ENCODE measurements at regions not wholly inside any gene's neighbourhood (a gene's known extent, or its start where the extent isn't known, plus 50 kb on each side); places are given as distances from the start of the nearest gene placed in this dataset.

GRCh38 chr3:132898141-132898540 lies 140.1 kb upstream of the TMEM108 start:
- Mint-ChIP-seq H3K27me3 (no peaks in the 10 kb centered on the region), H3K4me1 (no peaks in the 10 kb centered on the region), H3K9me3 (peaks cover 0 to 6% (median 0%) of the 10 kb centered on the region in 7 donors), H3K36me3 (no peaks in the 10 kb centered on the region), H3K27ac (no peak overlapping the region), H3K4me3 (no peak overlapping the region)
- H3K36me3 ChIP-seq (ENCODE audit: control insufficient read depth, insufficient read depth, low read length) = no peaks in the 10 kb centered on the region
- no peaks in the 10 kb centered on the region for H3K9me3 ChIP-seq (ENCODE audit: control insufficient read depth in 2 of 2, low read length in 2 of 2)
- H3K4me3 ChIP-seq (ENCODE audit: low read depth, low read length) = no peak overlapping the region
- no peak overlapping the region for H3K27ac ChIP-seq (ENCODE audit: insufficient read depth, low read length, poor library complexity, severe bottlenecking)
- H3K27me3 ChIP-seq (ENCODE audit: control insufficient read depth, insufficient read depth, low read length) = no peaks in the 10 kb centered on the region
- ATAC-seq (ENCODE audit: low read depth in 2 of 2) (no peak), DNase-seq (no peak)
- no peaks in the 10 kb centered on the region for H3K4me1 ChIP-seq (ENCODE audit: control insufficient read depth, insufficient read depth, low read length, poor library complexity, severe bottlenecking)

- H3K27ac ChIP-seq (ENCODE audit: insufficient read depth, low read length, poor library complexity, severe bottlenecking) = no peak overlapping the region
- no peak overlapping the region for H3K27ac Mint-ChIP-seq
- H3K4me1 ChIP-seq (ENCODE audit: control insufficient read depth, insufficient read depth, low read length, poor library complexity, severe bottlenecking) = no peaks in the 10 kb centered on the region
- no peaks in the 10 kb centered on the region for H3K9me3 ChIP-seq (ENCODE audit: control insufficient read depth in 2 of 2, low read length in 2 of 2)
- ATAC-seq (ENCODE audit: low read depth in 2 of 2) = no peak
- H3K36me3 Mint-ChIP-seq = no peaks in the 10 kb centered on the region
- no peak for DNase-seq
- no peak overlapping the region for H3K4me3 Mint-ChIP-seq
- no peaks in the 10 kb centered on the region for H3K27me3 Mint-ChIP-seq
- H3K9me3 Mint-ChIP-seq = peaks cover 0 to 6% (median 1%) of the 10 kb centered on the region in 7 donors
- H3K36me3 ChIP-seq (ENCODE audit: control insufficient read depth, insufficient read depth, low read length) = no peaks in the 10 kb centered on the region
- no peaks in the 10 kb centered on the region for H3K4me1 Mint-ChIP-seq
- no peak overlapping the region for H3K4me3 ChIP-seq (ENCODE audit: low read depth, low read length)
- no peaks in the 10 kb centered on the region for H3K27me3 ChIP-seq (ENCODE audit: control insufficient read depth, insufficient read depth, low read length)
These were observed 145.2 kb upstream of the TMEM108 start for GRCh38 chr3:132892956-132893355.

- H3K27me3 Mint-ChIP-seq = no peaks in the 10 kb centered on the region
- no peaks in the 10 kb centered on the region for H3K27me3 ChIP-seq (ENCODE audit: control insufficient read depth, insufficient read depth, low read length)
- ATAC-seq (ENCODE audit: low read depth in 2 of 2) (no peak), DNase-seq (no peak)
- peaks cover 0 to 4% (median 0%) of the 10 kb centered on the region in 7 donors for H3K9me3 Mint-ChIP-seq
- no peaks in the 10 kb centered on the region for H3K36me3 ChIP-seq (ENCODE audit: control insufficient read depth, insufficient read depth, low read length)
- H3K4me3 Mint-ChIP-seq = no peak overlapping the region
- H3K4me1 ChIP-seq (ENCODE audit: control insufficient read depth, insufficient read depth, low read length, poor library complexity, severe bottlenecking) = no peaks in the 10 kb centered on the region
- H3K4me1 Mint-ChIP-seq = no peaks in the 10 kb centered on the region
- no peak overlapping the region for H3K27ac ChIP-seq (ENCODE audit: insufficient read depth, low read length, poor library complexity, severe bottlenecking)
- H3K9me3 ChIP-seq (ENCODE audit: control insufficient read depth in 2 of 2, low read length in 2 of 2) = no peaks in the 10 kb centered on the region
- H3K27ac Mint-ChIP-seq = no peak overlapping the region
- no peak overlapping the region for H3K4me3 ChIP-seq (ENCODE audit: low read depth, low read length)
- H3K36me3 Mint-ChIP-seq = no peaks in the 10 kb centered on the region
These were observed 156.3 kb upstream of the TMEM108 start for GRCh38 chr3:132881756-132882409.

GRCh38 chr3:132880986-132881385 lies 157.2 kb upstream of the TMEM108 start:
- H3K27ac Mint-ChIP-seq = no peak overlapping the region
- Histone ChIP-seq H3K9me3 (ENCODE audit: control insufficient read depth in 2 of 2, low read length in 2 of 2) (no peaks in the 10 kb centered on the region), H3K4me1 (ENCODE audit: control insufficient read depth, insufficient read depth, low read length, poor library complexity, severe bottlenecking) (no peaks in the 10 kb centered on the region), H3K4me3 (ENCODE audit: low read depth, low read length) (no peak overlapping the region), H3K27me3 (ENCODE audit: control insufficient read depth, insufficient read depth, low read length) (no peaks in the 10 kb centered on the region), H3K27ac (ENCODE audit: insufficient read depth, low read length, poor library complexity, severe bottlenecking) (no peak overlapping the region), H3K36me3 (ENCODE audit: control insufficient read depth, insufficient read depth, low read length) (no peaks in the 10 kb centered on the region)
- H3K9me3 Mint-ChIP-seq = peaks cover 0 to 6% (median 0%) of the 10 kb centered on the region in 7 donors
- no peak for ATAC-seq (ENCODE audit: low read depth in 2 of 2)
- no peaks in the 10 kb centered on the region for H3K36me3 Mint-ChIP-seq
- DNase-seq = no peak
- no peaks in the 10 kb centered on the region for H3K4me1 Mint-ChIP-seq
- no peaks in the 10 kb centered on the region for H3K27me3 Mint-ChIP-seq
- H3K4me3 Mint-ChIP-seq = no peak overlapping the region

- Mint-ChIP-seq H3K27ac (no peak overlapping the region), H3K4me1 (no peaks in the 10 kb centered on the region), H3K4me3 (no peak overlapping the region), H3K36me3 (no peaks in the 10 kb centered on the region), H3K27me3 (no peaks in the 10 kb centered on the region), H3K9me3 (peaks cover 0 to 6% (median 0%) of the 10 kb centered on the region in 7 donors)
- no peaks in the 10 kb centered on the region for H3K27me3 ChIP-seq (ENCODE audit: control insufficient read depth, insufficient read depth, low read length)
- DNase-seq = no peak
- no peak overlapping the region for H3K27ac ChIP-seq (ENCODE audit: insufficient read depth, low read length, poor library complexity, severe bottlenecking)
- H3K36me3 ChIP-seq (ENCODE audit: control insufficient read depth, insufficient read depth, low read length) = no peaks in the 10 kb centered on the region
- no peaks in the 10 kb centered on the region for H3K4me1 ChIP-seq (ENCODE audit: control insufficient read depth, insufficient read depth, low read length, poor library complexity, severe bottlenecking)
- ATAC-seq (ENCODE audit: low read depth in 2 of 2) = no peak
- H3K9me3 ChIP-seq (ENCODE audit: control insufficient read depth in 2 of 2, low read length in 2 of 2) = no peaks in the 10 kb centered on the region
- H3K4me3 ChIP-seq (ENCODE audit: low read depth, low read length) = no peak overlapping the region
These were observed 157.4 kb upstream of the NPHP3 start for GRCh38 chr3:132879656-132880055.

GRCh38 chr3:132874701-132875100 lies 152.5 kb upstream of the NPHP3 start:
- Histone ChIP-seq H3K4me3 (ENCODE audit: low read depth, low read length) (no peak overlapping the region), H3K36me3 (ENCODE audit: control insufficient read depth, insufficient read depth, low read length) (no peaks in the 10 kb centered on the region), H3K4me1 (ENCODE audit: control insufficient read depth, insufficient read depth, low read length, poor library complexity, severe bottlenecking) (no peaks in the 10 kb centered on the region), H3K27me3 (ENCODE audit: control insufficient read depth, insufficient read depth, low read length) (peaks cover under 1% of the 10 kb centered on the region), H3K9me3 (ENCODE audit: control insufficient read depth in 2 of 2, low read length in 2 of 2) (no peaks in the 10 kb centered on the region), H3K27ac (ENCODE audit: insufficient read depth, low read length, poor library complexity, severe bottlenecking) (no peak overlapping the region)
- DNase-seq (no peak), ATAC-seq (ENCODE audit: low read depth in 2 of 2) (no peak)
- Mint-ChIP-seq H3K27ac (no peak overlapping the region), H3K27me3 (peaks cover 4% of the 10 kb centered on the region), H3K4me1 (no peaks in the 10 kb centered on the region), H3K4me3 (peak overlapping the region in 1 of 4 donors; percentile 16), H3K36me3 (no peaks in the 10 kb centered on the region), H3K9me3 (peaks cover 0 to 3% (median 0%) of the 10 kb centered on the region in 7 donors)

GRCh38 chr3:132872711-132873110 lies 150.5 kb upstream of the NPHP3 start:
- Mint-ChIP-seq H3K27ac (no peak overlapping the region), H3K4me3 (no peak overlapping the region), H3K36me3 (no peaks in the 10 kb centered on the region), H3K9me3 (peaks cover 0 to 3% (median 0%) of the 10 kb centered on the region in 7 donors), H3K27me3 (peaks cover 9% of the 10 kb centered on the region), H3K4me1 (no peaks in the 10 kb centered on the region)
- Histone ChIP-seq H3K36me3 (ENCODE audit: control insufficient read depth, insufficient read depth, low read length) (no peaks in the 10 kb centered on the region), H3K27me3 (ENCODE audit: control insufficient read depth, insufficient read depth, low read length) (peaks cover 2% of the 10 kb centered on the region), H3K27ac (ENCODE audit: insufficient read depth, low read length, poor library complexity, severe bottlenecking) (no peak overlapping the region), H3K4me1 (ENCODE audit: control insufficient read depth, insufficient read depth, low read length, poor library complexity, severe bottlenecking) (no peaks in the 10 kb centered on the region), H3K9me3 (ENCODE audit: control insufficient read depth in 2 of 2, low read length in 2 of 2) (no peaks in the 10 kb centered on the region), H3K4me3 (ENCODE audit: low read depth, low read length) (no peak overlapping the region)
- no peak for ATAC-seq (ENCODE audit: low read depth in 2 of 2)
- no peak for DNase-seq

- no peak for DNase-seq
- Mint-ChIP-seq H3K36me3 (no peaks in the 10 kb centered on the region), H3K4me3 (no peak overlapping the region), H3K9me3 (peaks cover 0 to 3% (median 0%) of the 10 kb centered on the region in 7 donors), H3K27ac (no peak overlapping the region), H3K27me3 (peaks cover 9% of the 10 kb centered on the region), H3K4me1 (no peaks in the 10 kb centered on the region)
- Histone ChIP-seq H3K27ac (ENCODE audit: insufficient read depth, low read length, poor library complexity, severe bottlenecking) (no peak overlapping the region), H3K4me1 (ENCODE audit: control insufficient read depth, insufficient read depth, low read length, poor library complexity, severe bottlenecking) (no peaks in the 10 kb centered on the region), H3K27me3 (ENCODE audit: control insufficient read depth, insufficient read depth, low read length) (peaks cover 2% of the 10 kb centered on the region), H3K36me3 (ENCODE audit: control insufficient read depth, insufficient read depth, low read length) (no peaks in the 10 kb centered on the region), H3K9me3 (ENCODE audit: control insufficient read depth in 2 of 2, low read length in 2 of 2) (no peaks in the 10 kb centered on the region), H3K4me3 (ENCODE audit: low read depth, low read length) (no peak overlapping the region)
- ATAC-seq (ENCODE audit: low read depth in 2 of 2) = no peak
These were observed 149.7 kb upstream of the NPHP3 start for GRCh38 chr3:132871956-132872355.
